ENCODE measurements at regions not wholly inside any gene's neighbourhood (a gene's known extent, or its start where the extent isn't known, plus 50 kb on each side); places are given as distances from the start of the nearest gene placed in this dataset.

DNA sequence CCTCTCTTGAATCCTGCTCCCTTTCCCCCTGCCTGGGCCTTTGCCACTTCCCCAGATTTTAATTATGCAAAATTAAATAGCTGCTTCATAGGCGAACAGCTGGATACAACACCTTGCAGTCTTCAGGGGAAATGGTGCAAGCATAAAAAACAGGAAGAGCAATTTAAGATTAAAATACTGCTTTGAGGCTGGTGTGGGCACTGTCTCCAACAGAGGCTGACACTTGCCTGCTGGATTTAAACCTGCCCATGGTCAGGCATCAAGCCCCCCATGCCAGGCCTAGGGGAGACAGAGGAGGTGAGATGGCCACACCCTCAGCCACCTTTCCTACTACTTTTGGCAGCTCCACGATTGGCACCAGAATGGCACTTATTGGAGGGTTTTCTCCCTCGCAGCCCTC, 110.1 kb upstream of the DIO3 start:
- TF ChIP-seq POLR2AphosphoS5 (IDR thresholded peaks at IDR 0.05; ENCODE audit: low read depth, low read length) (no peak), POLR2A (IDR thresholded peaks at IDR 0.05; ENCODE audit: low read depth, low read length) (no peak)
